ENCODE measurements at regions not wholly inside any gene's neighbourhood (a gene's known extent, or its start where the extent isn't known, plus 50 kb on each side); places are given as distances from the start of the nearest gene placed in this dataset.

- BruUV-seq (replicated peaks) = no TSS peak
- Histone ChIP-seq H3K9me3 (ENCODE audit: low read length) (0 out of 2 replicates have a peak, but pooled peaks cover 11% of the 10 kb centered on the region), H3K36me3 (ENCODE audit: low read depth, low read length) (no peaks in the 10 kb centered on the region), H3K4me3 (ENCODE audit: low read length) (no peak overlapping the region), H3K27me3 (ENCODE audit: low read length) (peaks cover 48% of the 10 kb centered on the region), H2AFZ (ENCODE audit: low read length) (no peak overlapping the region), H3K27ac (ENCODE audit: low read length) (no peak overlapping the region), H3K79me2 (ENCODE audit: low read length) (no peaks in the 10 kb centered on the region), H3K4me1 (ENCODE audit: insufficient read depth, low read length) (no peaks in the 10 kb centered on the region), H3F3A (ENCODE audit: low read length, unreplicated experiment) (no peaks in the 10 kb centered on the region), H3K4me2 (ENCODE audit: low read length) (no peak overlapping the region), H3K9ac (ENCODE audit: low read length) (no peak overlapping the region), H3K9me2 (replicated peaks; ENCODE audit: low read length) (no peaks in the 10 kb centered on the region), H4K20me1 (ENCODE audit: low read length) (no peaks in the 10 kb centered on the region)
- POLR2A ChIA-PET (ENCODE audit: unreplicated experiment) = no interaction called here
- intact Hi-C loops (cut with micrococcal nuclease) = no loop called here
- CTCF ChIA-PET = no interaction called here
- no peak for TF ChIP-seq EZH2phosphoT487 (IDR thresholded peaks at IDR 0.05; ENCODE audit: borderline replicate concordance, low read length)
- TF ChIP-seq, protein P1, sequence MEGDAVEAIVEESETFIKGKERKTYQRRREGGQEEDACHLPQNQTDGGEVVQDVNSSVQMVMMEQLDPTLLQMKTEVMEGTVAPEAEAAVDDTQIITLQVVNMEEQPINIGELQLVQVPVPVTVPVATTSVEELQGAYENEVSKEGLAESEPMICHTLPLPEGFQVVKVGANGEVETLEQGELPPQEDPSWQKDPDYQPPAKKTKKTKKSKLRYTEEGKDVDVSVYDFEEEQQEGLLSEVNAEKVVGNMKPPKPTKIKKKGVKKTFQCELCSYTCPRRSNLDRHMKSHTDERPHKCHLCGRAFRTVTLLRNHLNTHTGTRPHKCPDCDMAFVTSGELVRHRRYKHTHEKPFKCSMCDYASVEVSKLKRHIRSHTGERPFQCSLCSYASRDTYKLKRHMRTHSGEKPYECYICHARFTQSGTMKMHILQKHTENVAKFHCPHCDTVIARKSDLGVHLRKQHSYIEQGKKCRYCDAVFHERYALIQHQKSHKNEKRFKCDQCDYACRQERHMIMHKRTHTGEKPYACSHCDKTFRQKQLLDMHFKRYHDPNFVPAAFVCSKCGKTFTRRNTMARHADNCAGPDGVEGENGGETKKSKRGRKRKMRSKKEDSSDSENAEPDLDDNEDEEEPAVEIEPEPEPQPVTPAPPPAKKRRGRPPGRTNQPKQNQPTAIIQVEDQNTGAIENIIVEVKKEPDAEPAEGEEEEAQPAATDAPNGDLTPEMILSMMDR (conservative IDR thresholded peaks at IDR 0.05; ENCODE audit: low read depth, low read length) = no peak
- no peak for TF ChIP-seq EZH2 (IDR thresholded peaks at IDR 0.05; ENCODE audit: low read length, unreplicated experiment)
- ATAC-seq = no peak
- no peak for DNase-seq
Observed at GRCh38 chr17:74077231-74077630, 126.2 kb upstream of the RPL38 start.

DNA sequence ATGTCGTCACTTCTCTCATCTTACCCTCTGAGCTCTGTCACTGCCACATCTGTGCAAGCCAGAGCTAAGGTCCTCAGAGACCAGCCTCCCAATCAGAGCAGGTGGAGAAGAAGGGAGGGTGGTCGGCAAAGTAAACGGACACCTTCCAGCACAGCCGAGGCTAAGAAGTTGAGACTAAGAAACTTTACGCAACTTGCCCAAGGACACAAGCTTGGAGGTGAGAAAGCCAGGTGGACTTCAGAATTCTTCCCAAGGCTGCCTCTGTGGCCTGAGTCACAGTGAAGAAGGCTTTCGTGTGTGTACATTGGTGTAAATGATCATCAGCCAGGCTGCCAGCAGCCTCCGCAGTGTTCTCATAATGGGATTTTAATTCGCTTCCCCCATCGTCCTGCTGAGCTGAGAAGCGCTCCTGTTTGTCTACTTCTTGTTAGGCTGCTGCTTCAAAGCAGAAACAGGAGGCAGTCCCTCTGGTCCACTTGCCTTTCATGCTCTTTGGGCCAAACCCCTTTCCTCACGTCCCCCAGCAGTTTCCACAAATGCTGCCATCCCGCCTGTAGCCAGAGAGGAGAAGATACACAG is 125.0 kb upstream of the RPL38 start:
- no peak overlapping the region for H2AFZ ChIP-seq (ENCODE audit: low read length)
- TF ChIP-seq EZH2 (IDR thresholded peaks at IDR 0.05; ENCODE audit: low read length, unreplicated experiment) (no peak), EZH2phosphoT487 (IDR thresholded peaks at IDR 0.05; ENCODE audit: borderline replicate concordance, low read length) (no peak)
- TF ChIP-seq, protein P1 (conservative IDR thresholded peaks at IDR 0.05; ENCODE audit: low read depth, low read length) = no peak
- intact Hi-C loops (cut with micrococcal nuclease) = no loop called here
- H3K79me2 ChIP-seq (ENCODE audit: low read length) = no peaks in the 10 kb centered on the region
- no peaks in the 10 kb centered on the region for H3K9me2 ChIP-seq (replicated peaks; ENCODE audit: low read length)
- H3K27ac ChIP-seq (ENCODE audit: low read length) = no peak overlapping the region
- no peaks in the 10 kb centered on the region for H4K20me1 ChIP-seq (ENCODE audit: low read length)
- H3K36me3 ChIP-seq (ENCODE audit: low read depth, low read length) = no peaks in the 10 kb centered on the region
- DNase-seq = no peak
- H3K4me2 ChIP-seq (ENCODE audit: low read length) = no peak overlapping the region
- no TSS peak for BruUV-seq (replicated peaks)
- no peak for ATAC-seq
- H3F3A ChIP-seq (ENCODE audit: low read length, unreplicated experiment) = no peaks in the 10 kb centered on the region
- H3K27me3 ChIP-seq (ENCODE audit: low read length) = peaks cover 60% of the 10 kb centered on the region
- 0 out of 2 replicates have a peak, but pooled peaks cover 10% of the 10 kb centered on the region for H3K9me3 ChIP-seq (ENCODE audit: low read length)
- no peak overlapping the region for H3K9ac ChIP-seq (ENCODE audit: low read length)
- CTCF ChIA-PET = no interaction called here
- POLR2A ChIA-PET (ENCODE audit: unreplicated experiment) = no interaction called here
- H3K4me1 ChIP-seq (ENCODE audit: insufficient read depth, low read length) = no peaks in the 10 kb centered on the region
- H3K4me3 ChIP-seq (ENCODE audit: low read length) = no peak overlapping the region

- no peaks in the 10 kb centered on the region for H3K36me3 ChIP-seq (ENCODE audit: low read depth, low read length)
- H3K9ac ChIP-seq (ENCODE audit: low read length) = no peak overlapping the region
- peaks cover 68% of the 10 kb centered on the region for H3K27me3 ChIP-seq (ENCODE audit: low read length)
- no peak overlapping the region for H3K4me3 ChIP-seq (ENCODE audit: low read length)
- H3K4me2 ChIP-seq (ENCODE audit: low read length) = no peak overlapping the region
- H4K20me1 ChIP-seq (ENCODE audit: low read length) = no peaks in the 10 kb centered on the region
- H3K79me2 ChIP-seq (ENCODE audit: low read length) = no peaks in the 10 kb centered on the region
- H3F3A ChIP-seq (ENCODE audit: low read length, unreplicated experiment) = no peaks in the 10 kb centered on the region
- DNase-seq (no peak), ATAC-seq (no peak)
- H3K9me3 ChIP-seq (ENCODE audit: low read length) = no peaks in the 10 kb centered on the region
- no peaks in the 10 kb centered on the region for H3K9me2 ChIP-seq (replicated peaks; ENCODE audit: low read length)
- BruUV-seq (replicated peaks) = no TSS peak
- no peak for TF ChIP-seq EZH2phosphoT487 (IDR thresholded peaks at IDR 0.05; ENCODE audit: borderline replicate concordance, low read length)
- no peak for TF ChIP-seq EZH2 (IDR thresholded peaks at IDR 0.05; ENCODE audit: low read length, unreplicated experiment)
- TF ChIP-seq, protein P1 (conservative IDR thresholded peaks at IDR 0.05; ENCODE audit: low read depth, low read length) = no peak
- ChIA-PET POLR2A (ENCODE audit: unreplicated experiment) (no interaction called here), CTCF (no interaction called here)
- H3K4me1 ChIP-seq (ENCODE audit: insufficient read depth, low read length) = no peaks in the 10 kb centered on the region
- intact Hi-C loops (cut with micrococcal nuclease) = no loop called here
- H3K27ac ChIP-seq (ENCODE audit: low read length) = no peak overlapping the region
- H2AFZ ChIP-seq (ENCODE audit: low read length) = no peak overlapping the region
Observed at GRCh38 chr17:74079537-74080300, 123.8 kb upstream of the RPL38 start.

Measured in PC-3 (cell line).